Esophagus squamous epithelium (tissue), 4 donors: ENCODE measurements at regions not wholly inside any gene's neighbourhood (a gene's known extent, or its start where the extent isn't known, plus 50 kb on each side); places are given as distances from the start of the nearest gene placed in this dataset.

ENCODE experiments used
- CTCF ChIP-seq, 6 experiments: fragments of 450-650 bp in 4 of 6; fragments of 200-600 bp in 2 of 6; sonication (generic) in 2 of 6; IDR thresholded peaks; one replicate each; pipeline ENCODE4 v1.5.1; 2016 to 2019; ENCODE audit warnings: antibody characterized with exemption in 6 of 6, mild to moderate bottlenecking in 4 of 6, moderate library complexity in 4 of 6
- POLR2A ChIP-seq, 4 donors: fragments of 450-650 bp; IDR thresholded peaks; one replicate each; pipeline ENCODE4 v1.6.1; 2017; ENCODE audit warnings: antibody characterized with exemption in 4 of 4, mild to moderate bottlenecking in 4 of 4, moderate library complexity in 3 of 4

DNA sequence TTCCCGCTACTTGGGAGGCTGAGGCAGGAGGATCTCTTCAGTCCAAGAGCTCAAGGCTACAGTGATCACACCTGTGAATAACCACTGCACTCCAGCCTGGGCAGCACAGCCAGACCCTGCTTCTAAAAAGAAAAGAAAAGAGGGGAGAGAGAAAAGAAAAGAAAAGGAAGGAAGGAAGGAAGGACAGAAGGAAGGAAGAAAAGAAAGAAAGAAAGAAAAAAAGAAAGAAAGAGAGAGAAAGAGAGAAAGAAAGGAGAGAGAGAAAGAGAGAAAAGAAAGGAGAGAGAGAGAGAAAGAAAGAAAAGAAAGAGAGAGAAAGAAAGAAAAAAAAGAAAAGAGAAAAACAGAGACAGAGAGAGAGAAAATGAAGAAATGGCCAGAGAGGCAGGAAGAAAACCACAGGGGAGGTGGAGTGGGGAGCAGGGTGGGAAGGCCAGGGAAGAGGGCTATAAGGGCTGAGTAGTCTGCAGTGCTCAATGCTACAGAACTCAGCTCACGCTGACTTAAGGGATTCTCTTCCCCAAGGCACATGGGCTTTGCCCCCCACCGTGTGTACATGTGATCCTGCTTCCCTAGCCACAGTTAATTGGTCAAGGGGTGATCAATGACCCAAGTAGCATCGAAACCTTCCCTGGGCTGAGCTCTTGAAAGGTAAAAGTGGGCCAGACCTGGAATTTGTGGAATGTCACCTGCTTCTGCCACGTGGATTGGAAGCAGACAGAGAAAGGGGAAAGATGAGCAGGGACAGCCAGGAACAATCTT is 90.4 kb upstream of the TMCC3 start:
- no peak for TF ChIP-seq POLR2A (IDR thresholded peaks at IDR 0.05)
- TF ChIP-seq CTCF (IDR thresholded peaks at IDR 0.05): no peak
